ENCODE measurements at regions not wholly inside any gene's neighbourhood (a gene's known extent, or its start where the extent isn't known, plus 50 kb on each side); places are given as distances from the start of the nearest gene placed in this dataset.

DNA sequence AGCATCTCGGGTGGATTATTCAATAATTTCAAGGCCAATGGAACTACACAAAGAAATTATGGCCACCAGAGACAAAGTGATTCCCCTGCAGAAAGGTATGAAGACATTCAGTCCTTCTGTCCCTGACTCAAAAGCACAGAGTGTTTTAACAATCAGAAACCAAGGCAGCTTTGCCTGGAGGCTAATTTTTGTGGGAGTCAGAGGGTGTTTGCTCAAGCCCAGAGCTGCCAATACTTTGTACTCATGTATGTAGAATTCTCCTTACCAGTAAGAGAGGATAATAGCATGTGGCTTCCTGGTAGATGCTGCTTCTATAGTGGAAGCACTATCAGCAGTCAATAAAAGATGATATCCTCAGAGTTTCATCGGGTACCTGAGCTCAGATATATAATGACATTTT, 178.4 kb downstream of the KCNE4 start:
- Histone ChIP-seq H4K20me1 (ENCODE audit: control insufficient read depth, extremely low read depth, insufficient read depth, low read length) (no peaks in the 10 kb centered on the region), H3K36me3 (ENCODE audit: control insufficient read depth in 2 of 2, extremely low read depth in 1 of 2, insufficient read depth in 2 of 2, low read length in 2 of 2) (no peaks in the 10 kb centered on the region), H2AFZ (ENCODE audit: control insufficient read depth, low read length) (no peak overlapping the region), H3K4me3 (ENCODE audit: control insufficient read depth in 2 of 3, extremely low read depth in 1 of 3, insufficient read depth in 2 of 3, low read depth in 1 of 3, low read length in 3 of 3) (no peak overlapping the region), H3K27ac (ENCODE audit: control insufficient read depth, insufficient read depth, low read length) (no peak overlapping the region), H3K27me3 (ENCODE audit: control insufficient read depth, extremely low read depth, insufficient read depth, low read length) (no peaks in the 10 kb centered on the region), H3K79me2 (ENCODE audit: control insufficient read depth, insufficient read depth, low read length) (no peaks in the 10 kb centered on the region), H3K4me1 (ENCODE audit: control insufficient read depth, extremely low read depth, insufficient read depth, low read length) (peaks cover 17% of the 10 kb centered on the region), H3K9me3 (ENCODE audit: control insufficient read depth, low read depth, low read length) (no peaks in the 10 kb centered on the region), H3K9ac (ENCODE audit: control insufficient read depth, extremely low read depth, insufficient read depth, low read length) (no peak overlapping the region), H3K9me1 (ENCODE audit: control insufficient read depth, extremely low read depth, insufficient read depth, low read length) (no peaks in the 10 kb centered on the region), H3K4me2 (ENCODE audit: control insufficient read depth, extremely low read depth, insufficient read depth, low read depth, low read length) (peak overlapping the region; percentile 25)
- TF ChIP-seq EZH2 (IDR thresholded peaks at IDR 0.05; ENCODE audit: low read length), result no peak
- TF ChIP-seq, protein P1, sequence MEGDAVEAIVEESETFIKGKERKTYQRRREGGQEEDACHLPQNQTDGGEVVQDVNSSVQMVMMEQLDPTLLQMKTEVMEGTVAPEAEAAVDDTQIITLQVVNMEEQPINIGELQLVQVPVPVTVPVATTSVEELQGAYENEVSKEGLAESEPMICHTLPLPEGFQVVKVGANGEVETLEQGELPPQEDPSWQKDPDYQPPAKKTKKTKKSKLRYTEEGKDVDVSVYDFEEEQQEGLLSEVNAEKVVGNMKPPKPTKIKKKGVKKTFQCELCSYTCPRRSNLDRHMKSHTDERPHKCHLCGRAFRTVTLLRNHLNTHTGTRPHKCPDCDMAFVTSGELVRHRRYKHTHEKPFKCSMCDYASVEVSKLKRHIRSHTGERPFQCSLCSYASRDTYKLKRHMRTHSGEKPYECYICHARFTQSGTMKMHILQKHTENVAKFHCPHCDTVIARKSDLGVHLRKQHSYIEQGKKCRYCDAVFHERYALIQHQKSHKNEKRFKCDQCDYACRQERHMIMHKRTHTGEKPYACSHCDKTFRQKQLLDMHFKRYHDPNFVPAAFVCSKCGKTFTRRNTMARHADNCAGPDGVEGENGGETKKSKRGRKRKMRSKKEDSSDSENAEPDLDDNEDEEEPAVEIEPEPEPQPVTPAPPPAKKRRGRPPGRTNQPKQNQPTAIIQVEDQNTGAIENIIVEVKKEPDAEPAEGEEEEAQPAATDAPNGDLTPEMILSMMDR (optimal IDR thresholded peaks at IDR 0.05 in 1 of 3, IDR thresholded peaks at IDR 0.05 in 1 of 3, conservative IDR thresholded peaks at IDR 0.05 in 1 of 3; ENCODE audit: extremely low read depth in 1 of 3, insufficient read depth in 2 of 3, low read length in 3 of 3), result no peak
- no peak for DNase-seq (ENCODE audit: low read depth, low spot score)
- peak; percentile 98 for FAIRE-seq
- dilution Hi-C loops (cut with MboI; ENCODE audit: extremely low pct_ligation_motif_present, low sequenced_read_pairs), result no loop called here

DNA sequence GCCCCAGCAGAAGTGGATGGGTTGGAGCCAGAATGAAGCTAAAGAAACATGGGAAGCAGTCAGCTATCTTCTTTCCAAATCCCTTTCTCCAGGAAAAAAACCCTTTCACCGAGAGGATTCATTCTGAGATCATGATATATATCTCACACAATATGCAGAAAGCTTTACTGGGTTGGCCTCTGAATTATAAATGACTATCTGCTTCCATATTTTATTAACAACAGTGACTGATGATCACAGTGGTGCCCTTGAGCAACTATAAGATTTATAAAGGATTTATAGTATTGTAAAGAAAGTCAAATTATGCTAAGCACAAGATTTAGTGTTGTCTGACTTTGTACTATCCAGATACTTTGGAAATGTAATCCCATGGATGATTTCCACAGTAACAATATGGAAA, 180.3 kb downstream of the KCNE4 start:
- TF ChIP-seq, protein P1 (optimal IDR thresholded peaks at IDR 0.05 in 1 of 3, IDR thresholded peaks at IDR 0.05 in 1 of 3, conservative IDR thresholded peaks at IDR 0.05 in 1 of 3; ENCODE audit: extremely low read depth in 1 of 3, insufficient read depth in 2 of 3, low read length in 3 of 3), result no peak
- TF ChIP-seq EZH2 (IDR thresholded peaks at IDR 0.05; ENCODE audit: low read length), result no peak
- H2AFZ ChIP-seq (ENCODE audit: control insufficient read depth, low read length), result no peak overlapping the region
- no peaks in the 10 kb centered on the region for H3K9me3 ChIP-seq (ENCODE audit: control insufficient read depth, low read depth, low read length)
- H3K27me3 ChIP-seq (ENCODE audit: control insufficient read depth, extremely low read depth, insufficient read depth, low read length), result no peaks in the 10 kb centered on the region
- H4K20me1 ChIP-seq (ENCODE audit: control insufficient read depth, extremely low read depth, insufficient read depth, low read length), result no peaks in the 10 kb centered on the region
- DNase-seq (ENCODE audit: low read depth, low spot score) (no peak), FAIRE-seq (no peak)
- H3K27ac ChIP-seq (ENCODE audit: control insufficient read depth, insufficient read depth, low read length), result no peak overlapping the region
- peaks cover 20% of the 10 kb centered on the region for H3K4me1 ChIP-seq (ENCODE audit: control insufficient read depth, extremely low read depth, insufficient read depth, low read length)
- dilution Hi-C loops (cut with MboI; ENCODE audit: extremely low pct_ligation_motif_present, low sequenced_read_pairs), result no loop called here
- no peak overlapping the region for H3K4me2 ChIP-seq (ENCODE audit: control insufficient read depth, extremely low read depth, insufficient read depth, low read depth, low read length)
- H3K36me3 ChIP-seq (ENCODE audit: control insufficient read depth in 2 of 2, extremely low read depth in 1 of 2, insufficient read depth in 2 of 2, low read length in 2 of 2), result no peaks in the 10 kb centered on the region
- H3K9me1 ChIP-seq (ENCODE audit: control insufficient read depth, extremely low read depth, insufficient read depth, low read length), result no peaks in the 10 kb centered on the region
- H3K9ac ChIP-seq (ENCODE audit: control insufficient read depth, extremely low read depth, insufficient read depth, low read length), result no peak overlapping the region
- no peak overlapping the region for H3K4me3 ChIP-seq (ENCODE audit: control insufficient read depth in 2 of 3, extremely low read depth in 1 of 3, insufficient read depth in 2 of 3, low read depth in 1 of 3, low read length in 3 of 3)
- no peaks in the 10 kb centered on the region for H3K79me2 ChIP-seq (ENCODE audit: control insufficient read depth, insufficient read depth, low read length)

All from keratinocyte (primary cell).